CD4-positive, CD25-positive, alpha-beta regulatory T cell (primary cell): ENCODE measurements at regions not wholly inside any gene's neighbourhood (a gene's known extent, or its start where the extent isn't known, plus 50 kb on each side); places are given as distances from the start of the nearest gene placed in this dataset.
"Not testable (repeated sequence)": the region's sequence is repeated elsewhere in the genome, so short reads cannot be mapped to it uniquely, and the experiment has no call there.

Source experiments
- ATAC-seq, 2 donors: fragments of 150-1000 bp; cut with Tn5 transposase; one replicate each; pipeline ENCODE4 v1.10.0; 2021; ENCODE audit warnings: low read depth in 2 of 2, moderate number of reproducible peaks in 2 of 2, moderate library complexity in 1 of 2
- DNase-seq, 3 donors: peaks; one replicate each; pipeline versions ENCODE4 v3.0.0 to v3.0.0-alpha.2; 2012 to 2022; ENCODE audit warnings: mixed read lengths in 1 of 3
- H3K27ac ChIP-seq: one replicate; pipeline ENCODE4 v1.7.0; 2013; ENCODE audit warnings: mild to moderate bottlenecking, low read length; ENCODE audit not compliant: insufficient read depth, poor library complexity, severe bottlenecking
- H3K27me3 ChIP-seq: one replicate; pipeline ENCODE4 v1.7.0; 2013; ENCODE audit warnings: low read length; ENCODE audit not compliant: control insufficient read depth, insufficient read depth
- H3K36me3 ChIP-seq: one replicate; pipeline ENCODE4 v1.7.0; 2013; ENCODE audit warnings: mild to moderate bottlenecking, low read length, moderate library complexity; ENCODE audit not compliant: control insufficient read depth, insufficient read depth
- H3K4me1 ChIP-seq: 2 replicates; pipeline ENCODE4 v1.7.0; 2013; ENCODE audit warnings: mild to moderate bottlenecking, low read length; ENCODE audit not compliant: insufficient read depth, control insufficient read depth, poor library complexity, severe bottlenecking
- H3K4me3 ChIP-seq: one replicate; pipeline ENCODE4 v1.7.0; 2013; ENCODE audit warnings: low read depth, mild to moderate bottlenecking, low read length, moderate library complexity
- H3K9me3 ChIP-seq, 2 experiments: 1 replicate in 1 of 2; 2 replicates in 1 of 2; pipeline ENCODE4 v1.7.0; 2013; ENCODE audit warnings: low read length in 2 of 2, mild to moderate bottlenecking in 1 of 2, moderate library complexity in 1 of 2; ENCODE audit not compliant: control insufficient read depth in 2 of 2
- H3K27ac Mint-ChIP-seq, 3 donors: one replicate each; pipeline ENCODE4 v1.8.0; 2020 to 2022; ENCODE audit warnings: mild to moderate bottlenecking in 3 of 3, mixed read lengths in 3 of 3, moderate library complexity in 2 of 3
- H3K27me3 Mint-ChIP-seq: one replicate; pipeline ENCODE4 v1.8.0; 2022; ENCODE audit warnings: mild to moderate bottlenecking, mixed read lengths
- H3K36me3 Mint-ChIP-seq: one replicate; pipeline ENCODE4 v1.8.0; 2020; ENCODE audit warnings: mixed read lengths
- H3K4me1 Mint-ChIP-seq, 4 donors: one replicate each; pipeline ENCODE4 v1.8.0; 2020 to 2022; ENCODE audit warnings: mixed read lengths in 4 of 4, mild to moderate bottlenecking in 1 of 4
- H3K4me3 Mint-ChIP-seq, 4 donors: one replicate each; pipeline ENCODE4 v1.8.0; 2020 to 2022; ENCODE audit warnings: mild to moderate bottlenecking in 4 of 4, mixed read lengths in 4 of 4, moderate library complexity in 3 of 4
- H3K9me3 Mint-ChIP-seq, 7 donors: one replicate each; pipeline ENCODE4 v1.8.0; 2020 to 2022; ENCODE audit warnings: mixed read lengths in 7 of 7, mild to moderate bottlenecking in 3 of 7, moderate library complexity in 2 of 7

- not testable (repeated sequence) for H3K4me3 ChIP-seq, H3K4me1 ChIP-seq, H3K9me3 Mint-ChIP-seq, H3K4me1 Mint-ChIP-seq, H3K36me3 ChIP-seq, H3K27ac Mint-ChIP-seq, H3K27ac ChIP-seq, H3K9me3 ChIP-seq, H3K27me3 ChIP-seq, ATAC-seq, H3K36me3 Mint-ChIP-seq, H3K27me3 Mint-ChIP-seq, DNase-seq
- H3K4me3 Mint-ChIP-seq: peak overlapping the region in 1 of 4 donors; percentile 27
Observed at GRCh38 chrX:91206785-91207184, 227.9 kb upstream of the PABPC5 start.
